ENCODE measurements at regions not wholly inside any gene's neighbourhood (a gene's known extent, or its start where the extent isn't known, plus 50 kb on each side); places are given as distances from the start of the nearest gene placed in this dataset.

DNA sequence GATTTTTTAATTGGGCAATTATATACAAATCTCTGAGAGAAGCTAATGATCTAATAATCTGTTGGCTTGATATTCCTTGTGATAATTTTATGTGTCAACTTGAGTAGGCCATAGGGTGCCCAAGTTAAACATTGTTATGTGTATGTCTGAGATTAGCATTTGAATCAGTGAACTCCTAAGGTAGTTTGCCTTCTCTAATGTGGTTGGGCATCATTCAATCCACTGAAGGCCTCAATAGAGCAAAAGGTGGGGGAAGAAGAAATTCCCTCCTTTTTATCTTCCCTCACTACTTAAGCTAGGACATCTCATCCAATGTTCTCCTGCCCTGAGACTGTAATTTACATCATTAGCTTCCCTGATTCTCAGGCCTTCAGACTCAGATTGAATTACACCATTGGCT is 394.5 kb downstream of the LMO4 start:
- H3K4me3 ChIP-seq, result no peak overlapping the region
- H3K4me1 ChIP-seq (ENCODE audit: control insufficient read depth, insufficient read depth, low read length), result no peaks in the 10 kb centered on the region
- POLR2A ChIA-PET, result no interaction called here
- no peaks in the 10 kb centered on the region for H3K36me3 ChIP-seq (ENCODE audit: control insufficient read depth in 2 of 2, insufficient read depth in 2 of 2, low read length in 1 of 2)
- intact Hi-C loops (cut with micrococcal nuclease; ENCODE audit: unreplicated experiment) (no loop called here), in situ Hi-C loops (cut with MboI) (no loop called here)
- no peaks in the 10 kb centered on the region for H3K79me2 ChIP-seq (ENCODE audit: control insufficient read depth, insufficient read depth, low read length)
- H2AFZ ChIP-seq (ENCODE audit: control insufficient read depth, low read depth, low read length), result no peak overlapping the region
- H4K20me1 ChIP-seq (ENCODE audit: control insufficient read depth, insufficient read depth), result no peaks in the 10 kb centered on the region
- RAD21 ChIA-PET (ENCODE audit: unreplicated experiment), result no interaction called here
- H3K27me3 ChIP-seq (replicated peaks in 1 of 2; ENCODE audit: control insufficient read depth in 2 of 2, insufficient read depth in 2 of 2, low read length in 1 of 2), result no peaks in the 10 kb centered on the region; a peak in 1 of 4 replicates
- FAIRE-seq (no peak), DNase-seq (ENCODE audit: low read depth, low spot score) (no peak), ATAC-seq (no peak)
- H3K9ac ChIP-seq (ENCODE audit: control insufficient read depth, insufficient read depth, low read length), result no peak overlapping the region
- CTCF ChIA-PET, result no interaction called here
- TF ChIP-seq POLR2AphosphoS5 (IDR thresholded peaks at IDR 0.05; ENCODE audit: low read length) (no peak), LARP7 (IDR thresholded peaks at IDR 0.05) (no peak), HDAC6 (IDR thresholded peaks at IDR 0.05; ENCODE audit: unreplicated experiment) (no peak), NFYB (IDR thresholded peaks at IDR 0.05; ENCODE audit: insufficient read depth, low read depth, low read length) (no peak), PKNOX1 (IDR thresholded peaks at IDR 0.05) (no peak), ASH2L (IDR thresholded peaks at IDR 0.05; ENCODE audit: borderline replicate concordance, low read depth) (no peak), E2F4 (IDR thresholded peaks at IDR 0.05; ENCODE audit: low read depth, low read length) (no peak), CREB1 (IDR thresholded peaks at IDR 0.05; ENCODE audit: low read depth) (no peak), ATF7 (IDR thresholded peaks at IDR 0.05; ENCODE audit: low read depth) (no peak), CHD2 (IDR thresholded peaks at IDR 0.05; ENCODE audit: borderline replicate concordance, low read depth, low read length) (no peak), ZNF384 (IDR thresholded peaks at IDR 0.05; ENCODE audit: borderline replicate concordance, low read depth, low read length) (no peak), EED (IDR thresholded peaks at IDR 0.05; ENCODE audit: low read depth) (no peak), SUPT20H (IDR thresholded peaks at IDR 0.05; ENCODE audit: borderline replicate concordance, control insufficient read depth, low read depth, low read length) (no peak), IKZF2 (IDR thresholded peaks at IDR 0.05) (no peak)
- TF ChIP-seq, protein P1, sequence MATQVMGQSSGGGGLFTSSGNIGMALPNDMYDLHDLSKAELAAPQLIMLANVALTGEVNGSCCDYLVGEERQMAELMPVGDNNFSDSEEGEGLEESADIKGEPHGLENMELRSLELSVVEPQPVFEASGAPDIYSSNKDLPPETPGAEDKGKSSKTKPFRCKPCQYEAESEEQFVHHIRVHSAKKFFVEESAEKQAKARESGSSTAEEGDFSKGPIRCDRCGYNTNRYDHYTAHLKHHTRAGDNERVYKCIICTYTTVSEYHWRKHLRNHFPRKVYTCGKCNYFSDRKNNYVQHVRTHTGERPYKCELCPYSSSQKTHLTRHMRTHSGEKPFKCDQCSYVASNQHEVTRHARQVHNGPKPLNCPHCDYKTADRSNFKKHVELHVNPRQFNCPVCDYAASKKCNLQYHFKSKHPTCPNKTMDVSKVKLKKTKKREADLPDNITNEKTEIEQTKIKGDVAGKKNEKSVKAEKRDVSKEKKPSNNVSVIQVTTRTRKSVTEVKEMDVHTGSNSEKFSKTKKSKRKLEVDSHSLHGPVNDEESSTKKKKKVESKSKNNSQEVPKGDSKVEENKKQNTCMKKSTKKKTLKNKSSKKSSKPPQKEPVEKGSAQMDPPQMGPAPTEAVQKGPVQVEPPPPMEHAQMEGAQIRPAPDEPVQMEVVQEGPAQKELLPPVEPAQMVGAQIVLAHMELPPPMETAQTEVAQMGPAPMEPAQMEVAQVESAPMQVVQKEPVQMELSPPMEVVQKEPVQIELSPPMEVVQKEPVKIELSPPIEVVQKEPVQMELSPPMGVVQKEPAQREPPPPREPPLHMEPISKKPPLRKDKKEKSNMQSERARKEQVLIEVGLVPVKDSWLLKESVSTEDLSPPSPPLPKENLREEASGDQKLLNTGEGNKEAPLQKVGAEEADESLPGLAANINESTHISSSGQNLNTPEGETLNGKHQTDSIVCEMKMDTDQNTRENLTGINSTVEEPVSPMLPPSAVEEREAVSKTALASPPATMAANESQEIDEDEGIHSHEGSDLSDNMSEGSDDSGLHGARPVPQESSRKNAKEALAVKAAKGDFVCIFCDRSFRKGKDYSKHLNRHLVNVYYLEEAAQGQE (IDR thresholded peaks at IDR 0.05; ENCODE audit: low read depth, low read length), result no peak
- TF ChIP-seq, protein P2, sequence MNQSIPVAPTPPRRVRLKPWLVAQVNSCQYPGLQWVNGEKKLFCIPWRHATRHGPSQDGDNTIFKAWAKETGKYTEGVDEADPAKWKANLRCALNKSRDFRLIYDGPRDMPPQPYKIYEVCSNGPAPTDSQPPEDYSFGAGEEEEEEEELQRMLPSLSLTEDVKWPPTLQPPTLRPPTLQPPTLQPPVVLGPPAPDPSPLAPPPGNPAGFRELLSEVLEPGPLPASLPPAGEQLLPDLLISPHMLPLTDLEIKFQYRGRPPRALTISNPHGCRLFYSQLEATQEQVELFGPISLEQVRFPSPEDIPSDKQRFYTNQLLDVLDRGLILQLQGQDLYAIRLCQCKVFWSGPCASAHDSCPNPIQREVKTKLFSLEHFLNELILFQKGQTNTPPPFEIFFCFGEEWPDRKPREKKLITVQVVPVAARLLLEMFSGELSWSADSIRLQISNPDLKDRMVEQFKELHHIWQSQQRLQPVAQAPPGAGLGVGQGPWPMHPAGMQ (IDR thresholded peaks at IDR 0.05; ENCODE audit: borderline replicate concordance), result no peak
- TF ChIP-seq, protein P3, sequence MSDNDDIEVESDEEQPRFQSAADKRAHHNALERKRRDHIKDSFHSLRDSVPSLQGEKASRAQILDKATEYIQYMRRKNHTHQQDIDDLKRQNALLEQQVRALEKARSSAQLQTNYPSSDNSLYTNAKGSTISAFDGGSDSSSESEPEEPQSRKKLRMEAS (IDR thresholded peaks at IDR 0.05; ENCODE audit: low read depth, low read length), result no peak
- SMC1A ChIA-PET (ENCODE audit: uncharacterized antibody, unreplicated experiment), result no interaction called here
- no peaks in the 10 kb centered on the region for H3K9me3 ChIP-seq (replicated peaks; ENCODE audit: control insufficient read depth, insufficient read depth, low read length)
- H3K4me2 ChIP-seq (ENCODE audit: control insufficient read depth, insufficient read depth), result no peak overlapping the region
- no TSS peak for BruUV-seq (replicated peaks)
- no peak overlapping the region for H3K27ac ChIP-seq (ENCODE audit: control insufficient read depth, insufficient read depth)

All from GM12878 (cell line).